GM10266 (cell line): ENCODE measurements at regions not wholly inside any gene's neighbourhood (a gene's known extent, or its start where the extent isn't known, plus 50 kb on each side); places are given as distances from the start of the nearest gene placed in this dataset.

ENCODE experiments used
- DNase-seq: peaks from one replicate; pipeline ENCODE4 v3.0.0; 2012; ENCODE audit errors: extremely low spot score
- TF ChIP-seq, protein P1 (sequence below): IDR thresholded peaks from 2 replicates; pipeline ENCODE4 v1.5.1; 2012; ENCODE audit warnings: mild to moderate bottlenecking, low read depth; ENCODE audit not compliant: control insufficient read depth, insufficient read depth; ENCODE audit errors: missing control alignments

DNA sequence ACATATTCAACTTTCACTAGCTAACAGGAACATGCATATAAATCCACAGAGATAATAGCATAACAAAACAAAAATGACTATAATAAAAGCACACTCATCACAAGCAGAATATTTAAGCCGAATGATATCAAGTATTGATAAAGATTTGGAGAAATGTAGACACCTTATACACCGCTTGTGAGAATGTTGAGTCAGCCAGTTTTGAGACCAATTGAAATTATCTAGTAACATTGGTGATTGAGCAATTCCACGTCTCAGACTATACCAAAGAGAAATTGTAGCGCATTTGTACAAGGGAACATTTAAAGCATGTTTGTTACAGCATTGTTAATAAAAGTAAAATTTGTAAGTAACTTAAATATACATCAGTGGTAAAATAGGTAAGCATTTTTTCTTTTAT lies 402.9 kb upstream of the FIGN start:
- TF ChIP-seq, protein P1, sequence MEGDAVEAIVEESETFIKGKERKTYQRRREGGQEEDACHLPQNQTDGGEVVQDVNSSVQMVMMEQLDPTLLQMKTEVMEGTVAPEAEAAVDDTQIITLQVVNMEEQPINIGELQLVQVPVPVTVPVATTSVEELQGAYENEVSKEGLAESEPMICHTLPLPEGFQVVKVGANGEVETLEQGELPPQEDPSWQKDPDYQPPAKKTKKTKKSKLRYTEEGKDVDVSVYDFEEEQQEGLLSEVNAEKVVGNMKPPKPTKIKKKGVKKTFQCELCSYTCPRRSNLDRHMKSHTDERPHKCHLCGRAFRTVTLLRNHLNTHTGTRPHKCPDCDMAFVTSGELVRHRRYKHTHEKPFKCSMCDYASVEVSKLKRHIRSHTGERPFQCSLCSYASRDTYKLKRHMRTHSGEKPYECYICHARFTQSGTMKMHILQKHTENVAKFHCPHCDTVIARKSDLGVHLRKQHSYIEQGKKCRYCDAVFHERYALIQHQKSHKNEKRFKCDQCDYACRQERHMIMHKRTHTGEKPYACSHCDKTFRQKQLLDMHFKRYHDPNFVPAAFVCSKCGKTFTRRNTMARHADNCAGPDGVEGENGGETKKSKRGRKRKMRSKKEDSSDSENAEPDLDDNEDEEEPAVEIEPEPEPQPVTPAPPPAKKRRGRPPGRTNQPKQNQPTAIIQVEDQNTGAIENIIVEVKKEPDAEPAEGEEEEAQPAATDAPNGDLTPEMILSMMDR, result no peak
- no peak for DNase-seq

- no peak for DNase-seq
- TF ChIP-seq, protein P1, result no peak
Measured at GRCh38 chr2:164134336-164134735, 398.5 kb upstream of the FIGN start.

- no peak for DNase-seq
- TF ChIP-seq, protein P1, result no peak
Measured at GRCh38 chr2:164127971-164128527, 392.2 kb upstream of the FIGN start.

DNA sequence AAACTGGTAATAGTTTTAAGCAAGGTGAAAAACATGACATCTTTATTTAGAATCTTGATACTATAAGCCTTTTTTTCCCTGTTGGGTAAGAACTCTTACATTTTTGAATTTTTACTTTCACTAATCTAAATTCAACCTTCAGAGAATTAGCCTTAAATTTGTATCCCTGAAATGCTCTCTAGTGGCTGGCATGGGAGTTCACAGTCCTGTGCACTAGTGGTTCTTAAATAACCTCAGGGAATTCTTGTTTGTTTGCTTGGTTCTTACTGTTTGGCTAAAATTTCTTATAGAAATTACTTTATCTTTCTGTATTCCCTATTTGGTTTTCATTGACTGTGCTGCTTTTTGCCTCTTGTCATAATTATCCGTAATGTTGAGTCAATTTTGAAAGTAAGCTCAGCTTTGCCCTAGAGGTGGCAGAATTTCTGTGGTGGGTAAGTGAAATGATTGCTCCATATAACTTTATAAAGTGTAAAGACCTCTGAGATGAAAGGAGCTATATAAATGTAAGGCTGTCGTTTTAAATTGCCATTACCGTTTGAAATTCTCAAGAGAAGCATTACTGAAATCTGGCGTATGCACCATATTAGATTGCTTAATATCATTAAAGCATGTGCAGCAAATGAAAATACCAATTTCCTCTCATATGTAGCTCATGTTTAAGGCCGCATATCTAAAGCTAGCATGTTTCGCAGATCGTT lies 391.3 kb upstream of the FIGN start:
- DNase-seq, result no peak
- TF ChIP-seq, protein P1, result no peak

GRCh38 chr2:164115806-164116205 lies 380.0 kb upstream of the FIGN start:
- TF ChIP-seq, protein P1, result no peak

DNA sequence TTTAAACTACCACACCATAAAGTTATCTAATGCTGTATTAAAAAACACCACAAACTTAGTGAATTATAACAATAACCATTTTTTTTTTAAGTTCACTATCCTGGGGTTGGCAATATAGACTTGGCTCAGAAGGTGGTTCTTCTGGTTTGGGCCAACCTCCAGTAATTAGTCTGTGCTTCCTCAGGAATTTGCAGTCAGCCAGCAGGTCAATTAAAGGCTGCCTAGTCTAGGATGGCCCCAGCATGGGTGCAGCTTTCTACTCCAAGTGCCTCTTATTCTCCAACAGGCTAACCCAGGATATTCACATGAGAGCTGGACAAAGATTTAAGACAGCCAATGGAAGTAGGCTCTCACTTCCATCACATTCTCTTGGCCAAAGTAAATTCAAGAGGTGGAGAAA lies 379.1 kb upstream of the FIGN start:
- no peak for DNase-seq
- TF ChIP-seq, protein P1, result no peak

More at GRCh38 chr2:164115806-164116205, 380.0 kb upstream of the FIGN start:
- no peak for DNase-seq

DNA sequence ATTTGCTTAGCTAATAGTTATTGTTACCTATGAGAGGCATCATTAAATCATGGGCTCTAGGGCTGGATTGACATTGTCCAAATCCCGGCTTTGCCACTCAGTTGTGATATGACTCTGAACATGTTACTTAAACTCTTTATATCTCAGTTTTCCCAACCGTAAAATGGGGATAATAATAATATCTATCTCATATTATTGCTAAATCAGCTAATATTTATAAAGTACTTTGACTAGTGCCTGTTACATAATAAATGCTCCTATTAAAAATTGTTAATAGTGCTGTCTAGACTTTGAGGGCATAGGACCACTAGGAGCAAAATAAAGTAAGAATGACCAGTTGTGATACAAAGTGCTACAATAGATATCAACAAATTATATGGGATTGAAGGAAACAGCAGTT lies 376.3 kb upstream of the FIGN start:
- TF ChIP-seq, protein P1, result no peak
- no peak for DNase-seq
